Sigmoid colon (tissue), 4 donors: ENCODE measurements at regions not wholly inside any gene's neighbourhood (a gene's known extent, or its start where the extent isn't known, plus 50 kb on each side); places are given as distances from the start of the nearest gene placed in this dataset.

ENCODE experiments used
- CTCF ChIP-seq, 4 experiments: fragments of 450-650 bp in 3 of 4; fragments of 200-600 bp in 1 of 4; IDR thresholded peaks; one replicate each; pipeline ENCODE4 v1.5.1; 2016 to 2019; ENCODE audit warnings: antibody characterized with exemption in 4 of 4, mild to moderate bottlenecking in 3 of 4, moderate library complexity in 2 of 4
- POLR2AphosphoS5 ChIP-seq, 4 donors: sonication (generic); formaldehyde crosslinking; IDR thresholded peaks; one replicate each; pipeline ENCODE4 v1.6.1; 2017; ENCODE audit warnings: antibody characterized with exemption in 4 of 4

GRCh38 chr5:35320029-35320428 is 89.7 kb upstream of the PRLR start:
- TF ChIP-seq CTCF (IDR thresholded peaks at IDR 0.05) (no peak), POLR2AphosphoS5 (IDR thresholded peaks at IDR 0.05) (no peak)
